NB4 (cell line): ENCODE measurements at regions not wholly inside any gene's neighbourhood (a gene's known extent, or its start where the extent isn't known, plus 50 kb on each side); places are given as distances from the start of the nearest gene placed in this dataset.
"Not testable (repeated sequence)": the region's sequence is repeated elsewhere in the genome, so short reads cannot be mapped to it uniquely, and the experiment has no call there.

Source experiments
- DNase-seq: peaks from one replicate; pipeline ENCODE4 v3.0.0; 2010; ENCODE audit warnings: low read depth
- H3K4me3 ChIP-seq: one replicate; pipeline ENCODE4 v1.5.1; 2011; ENCODE audit warnings: mild to moderate bottlenecking, low read depth, low read length, moderate library complexity
- CTCF ChIP-seq: IDR thresholded peaks from one replicate; pipeline ENCODE4 v1.5.1; 2012; ENCODE audit warnings: low read depth, low read length
- MAX ChIP-seq: IDR thresholded peaks from 2 replicates; pipeline ENCODE4 v1.6.1; 2011; ENCODE audit warnings: low read depth, low read length
- MYC ChIP-seq: IDR thresholded peaks from 2 replicates; pipeline ENCODE4 v1.6.1; 2011; ENCODE audit warnings: low read depth, low read length
- POLR2A ChIP-seq: IDR thresholded peaks from 2 replicates; pipeline ENCODE4 v1.6.1; 2011; ENCODE audit warnings: mild to moderate bottlenecking; ENCODE audit not compliant: insufficient read length; ENCODE audit errors: extremely low read depth

GRCh38 chr7:65453341-65454030 lies 79.8 kb downstream of the ZNF92 start:
- TF ChIP-seq CTCF (no peak), POLR2A (no peak), MYC (no peak), MAX (no peak)
- DNase-seq, result no peak
- H3K4me3 ChIP-seq, result no peak overlapping the region

- DNase-seq, result no peak
- no peak overlapping the region for H3K4me3 ChIP-seq
- no peak for TF ChIP-seq CTCF
- TF ChIP-seq MYC, result no peak
These were observed 80.8 kb downstream of the ZNF92 start for GRCh38 chr7:65454469-65454868.

GRCh38 chr7:65455050-65455449 lies 81.4 kb downstream of the ZNF92 start:
- H3K4me3 ChIP-seq, DNase-seq: not testable (repeated sequence)

GRCh38 chr7:65457705-65458104 lies 84.0 kb downstream of the ZNF92 start:
- H3K4me3 ChIP-seq, result no peak overlapping the region
- no peak for DNase-seq
- TF ChIP-seq MYC, result no peak
- no peak for TF ChIP-seq POLR2A
- TF ChIP-seq CTCF, result no peak
- TF ChIP-seq MAX, result no peak

- DNase-seq, result no peak
- TF ChIP-seq CTCF, result no peak
- TF ChIP-seq MYC, result no peak
- TF ChIP-seq POLR2A, result no peak
- TF ChIP-seq MAX, result no peak
- H3K4me3 ChIP-seq, result no peak overlapping the region
These were observed 85.8 kb downstream of the ZNF92 start for GRCh38 chr7:65459438-65459837.

GRCh38 chr7:65462148-65462716 lies 88.6 kb downstream of the ZNF92 start:
- DNase-seq, result no peak
- TF ChIP-seq MYC (no peak), CTCF (no peak), MAX (no peak), POLR2A (no peak)
- H3K4me3 ChIP-seq, result no peak overlapping the region
